Neural crest cell (in vitro differentiated cells): ENCODE measurements at regions not wholly inside any gene's neighbourhood (a gene's known extent, or its start where the extent isn't known, plus 50 kb on each side); places are given as distances from the start of the nearest gene placed in this dataset.

Experiments used
- DNase-seq: peaks from one replicate; pipeline ENCODE4 v3.0.0; 2021; ENCODE audit warnings: low read depth, mixed read lengths, low spot score
- H3K27ac Mint-ChIP-seq: one replicate; pipeline ENCODE4 v1.8.0; 2021; ENCODE audit warnings: mild to moderate bottlenecking, mixed read lengths; ENCODE audit not compliant: unreplicated experiment
- H3K27me3 Mint-ChIP-seq: 2 replicates; pipeline ENCODE4 v1.8.0; 2021; ENCODE audit warnings: low read depth, mild to moderate bottlenecking, mixed read lengths
- H3K36me3 Mint-ChIP-seq: 2 replicates; pipeline ENCODE4 v1.8.0; 2021; ENCODE audit warnings: low read depth, mild to moderate bottlenecking, mixed read lengths
- H3K4me1 Mint-ChIP-seq: 2 replicates; pipeline ENCODE4 v1.8.0; 2021; ENCODE audit warnings: mixed read lengths
- H3K4me3 Mint-ChIP-seq: one replicate; pipeline ENCODE4 v1.8.0; 2021; ENCODE audit warnings: mild to moderate bottlenecking, mixed read lengths
- H3K9me3 Mint-ChIP-seq: 2 replicates; pipeline ENCODE4 v1.8.0; 2021; ENCODE audit warnings: mixed read lengths
- TF ChIP-seq, protein P1 (sequence below): fragments of 200-600 bp; sonication (generic); conservative IDR thresholded peaks from 2 replicates; pipeline ENCODE4 v1.5.0; 2021; ENCODE audit warnings: antibody characterized with exemption, mild to moderate bottlenecking

DNA sequence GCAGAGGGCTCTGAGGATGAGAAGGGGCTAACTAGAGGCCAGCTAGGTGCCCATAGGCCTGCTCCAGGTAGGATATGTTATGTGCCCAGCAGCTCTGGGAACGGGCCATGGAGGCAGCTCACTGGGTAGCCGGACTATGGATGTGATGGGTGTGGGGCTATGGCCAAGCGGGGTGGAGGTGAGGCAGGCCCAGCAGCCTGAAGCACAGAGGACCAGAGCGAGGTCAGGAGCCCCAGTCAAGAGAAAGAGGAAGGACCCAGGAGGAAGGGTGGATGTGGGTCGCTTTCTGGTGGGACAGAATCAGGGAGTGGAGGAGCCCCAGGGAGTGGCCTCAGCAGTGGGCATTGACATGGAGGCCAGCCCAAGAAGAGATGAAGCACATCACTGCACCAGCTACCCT, 117.9 kb upstream of the MLN start:
- Mint-ChIP-seq H3K9me3 (no peaks in the 10 kb centered on the region), H3K27ac (no peak overlapping the region), H3K36me3 (no peaks in the 10 kb centered on the region), H3K4me1 (no peaks in the 10 kb centered on the region), H3K27me3 (no peaks in the 10 kb centered on the region), H3K4me3 (no peak overlapping the region)
- no peak for DNase-seq
- TF ChIP-seq, protein P1, sequence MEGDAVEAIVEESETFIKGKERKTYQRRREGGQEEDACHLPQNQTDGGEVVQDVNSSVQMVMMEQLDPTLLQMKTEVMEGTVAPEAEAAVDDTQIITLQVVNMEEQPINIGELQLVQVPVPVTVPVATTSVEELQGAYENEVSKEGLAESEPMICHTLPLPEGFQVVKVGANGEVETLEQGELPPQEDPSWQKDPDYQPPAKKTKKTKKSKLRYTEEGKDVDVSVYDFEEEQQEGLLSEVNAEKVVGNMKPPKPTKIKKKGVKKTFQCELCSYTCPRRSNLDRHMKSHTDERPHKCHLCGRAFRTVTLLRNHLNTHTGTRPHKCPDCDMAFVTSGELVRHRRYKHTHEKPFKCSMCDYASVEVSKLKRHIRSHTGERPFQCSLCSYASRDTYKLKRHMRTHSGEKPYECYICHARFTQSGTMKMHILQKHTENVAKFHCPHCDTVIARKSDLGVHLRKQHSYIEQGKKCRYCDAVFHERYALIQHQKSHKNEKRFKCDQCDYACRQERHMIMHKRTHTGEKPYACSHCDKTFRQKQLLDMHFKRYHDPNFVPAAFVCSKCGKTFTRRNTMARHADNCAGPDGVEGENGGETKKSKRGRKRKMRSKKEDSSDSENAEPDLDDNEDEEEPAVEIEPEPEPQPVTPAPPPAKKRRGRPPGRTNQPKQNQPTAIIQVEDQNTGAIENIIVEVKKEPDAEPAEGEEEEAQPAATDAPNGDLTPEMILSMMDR = no peak

GRCh38 chr6:33918175-33918695, 114.4 kb upstream of the MLN start:
- Mint-ChIP-seq H3K27me3 (no peaks in the 10 kb centered on the region), H3K9me3 (no peaks in the 10 kb centered on the region), H3K36me3 (no peaks in the 10 kb centered on the region), H3K27ac (no peak overlapping the region), H3K4me3 (no peak overlapping the region), H3K4me1 (no peaks in the 10 kb centered on the region)
- TF ChIP-seq, protein P1 = no peak
- DNase-seq = no peak

- H3K4me3 Mint-ChIP-seq = no peak overlapping the region
- H3K36me3 Mint-ChIP-seq = no peaks in the 10 kb centered on the region
- no peaks in the 10 kb centered on the region for H3K27me3 Mint-ChIP-seq
- no peak for DNase-seq
- H3K4me1 Mint-ChIP-seq = peaks cover 10% of the 10 kb centered on the region
- TF ChIP-seq, protein P1 = no peak
- H3K27ac Mint-ChIP-seq = no peak overlapping the region
- H3K9me3 Mint-ChIP-seq = no peaks in the 10 kb centered on the region
These were observed 111.3 kb upstream of the MLN start for GRCh38 chr6:33915134-33915533.

- TF ChIP-seq, protein P1 = no peak
- no peaks in the 10 kb centered on the region for H3K9me3 Mint-ChIP-seq
- no peaks in the 10 kb centered on the region for H3K36me3 Mint-ChIP-seq
- H3K27ac Mint-ChIP-seq = no peak overlapping the region
- H3K27me3 Mint-ChIP-seq = no peaks in the 10 kb centered on the region
- H3K4me3 Mint-ChIP-seq = no peak overlapping the region
- DNase-seq = no peak
- H3K4me1 Mint-ChIP-seq = peaks cover 10% of the 10 kb centered on the region
These were observed 110.8 kb upstream of the MLN start for GRCh38 chr6:33914645-33915044.

- Mint-ChIP-seq H3K4me1 (peaks cover 10% of the 10 kb centered on the region), H3K27me3 (no peaks in the 10 kb centered on the region), H3K4me3 (no peak overlapping the region), H3K36me3 (no peaks in the 10 kb centered on the region), H3K9me3 (no peaks in the 10 kb centered on the region), H3K27ac (no peak overlapping the region)
- no peak for DNase-seq
- TF ChIP-seq, protein P1 = no peak
These were observed 108.4 kb upstream of the MLN start for GRCh38 chr6:33912195-33912594.

GRCh38 chr6:33911488-33911887, 107.7 kb upstream of the MLN start:
- Mint-ChIP-seq H3K36me3 (no peaks in the 10 kb centered on the region), H3K27ac (no peak overlapping the region), H3K4me1 (peaks cover 10% of the 10 kb centered on the region), H3K9me3 (no peaks in the 10 kb centered on the region), H3K27me3 (no peaks in the 10 kb centered on the region), H3K4me3 (no peak overlapping the region)
- DNase-seq = no peak
- TF ChIP-seq, protein P1 = no peak
